SK-N-SH treated with all-trans-retinoic acid at 6 μM for 48 hours (cell line): ENCODE measurements at regions not wholly inside any gene's neighbourhood (a gene's known extent, or its start where the extent isn't known, plus 50 kb on each side); places are given as distances from the start of the nearest gene placed in this dataset.

Experiments
- ATAC-seq: fragments of 200-7000 bp; cut with Tn5 transposase; 3 replicates; pipeline ENCODE4 v1.9.1; 2020; ENCODE audit warnings: mild to moderate bottlenecking, moderate library complexity
- ARNTL ChIP-seq: fragments of 450-650 bp; formaldehyde crosslinking; IDR thresholded peaks from 2 replicates; pipeline ENCODE4 v1.5.0; 2020; ENCODE audit warnings: low read depth, mild to moderate bottlenecking, moderate library complexity, borderline replicate concordance
- BACH2 ChIP-seq: fragments of 250-450 bp; sonication (Bioruptor Pico); IDR thresholded peaks from 2 replicates; pipeline ENCODE4 v1.9.0; 2021; ENCODE audit warnings: mild to moderate bottlenecking, borderline replicate concordance
- CSDC2 ChIP-seq: fragments of 250-450 bp; sonication (Bioruptor Pico); IDR thresholded peaks from 2 replicates; pipeline ENCODE4 v1.5.0; 2020; ENCODE audit warnings: mild to moderate bottlenecking, moderate library complexity
- ESRRG ChIP-seq: fragments of 250-450 bp; sonication (Bioruptor Pico); IDR thresholded peaks from 2 replicates; pipeline ENCODE4 v1.6.1; 2021; ENCODE audit warnings: mild to moderate bottlenecking
- GLIS3 ChIP-seq: fragments of 250-450 bp; sonication (Bioruptor Pico); IDR thresholded peaks from 2 replicates; pipeline ENCODE4 v1.5.0; 2020; ENCODE audit warnings: mild to moderate bottlenecking, moderate library complexity
- ISL1 ChIP-seq: fragments of 250-450 bp; sonication (Bioruptor Pico); IDR thresholded peaks from 2 replicates; pipeline ENCODE4 v2.1.2; 2022; ENCODE audit warnings: mild to moderate bottlenecking, moderate library complexity
- OSR1 ChIP-seq: fragments of 250-450 bp; sonication (Bioruptor Pico); IDR thresholded peaks from 2 replicates; pipeline ENCODE4 v1.8.0; 2022; ENCODE audit warnings: moderate library complexity, mild to moderate bottlenecking, inconsistent platforms
- RARB ChIP-seq: fragments of 250-450 bp; sonication (Bioruptor Pico); IDR thresholded peaks from 2 replicates; pipeline ENCODE4 v1.8.0; 2021; ENCODE audit warnings: mild to moderate bottlenecking, moderate library complexity
- SNAI2 ChIP-seq: fragments of 250-450 bp; sonication (Bioruptor Pico); IDR thresholded peaks from 2 replicates; pipeline ENCODE4 v1.5.0; 2020; ENCODE audit warnings: mild to moderate bottlenecking, moderate library complexity
- TOX ChIP-seq: fragments of 250-450 bp; sonication (Bioruptor Pico); IDR thresholded peaks from 2 replicates; pipeline ENCODE4 v1.8.0; 2021; ENCODE audit warnings: mild to moderate bottlenecking, moderate library complexity, borderline replicate concordance
- TSHZ2 ChIP-seq: fragments of 250-450 bp; sonication (Bioruptor Pico); IDR thresholded peaks from 2 replicates; pipeline ENCODE4 v1.5.0; 2020; ENCODE audit warnings: mild to moderate bottlenecking, moderate library complexity
- ZFP3 ChIP-seq: fragments of 250-450 bp; sonication (Bioruptor Pico); IDR thresholded peaks from 2 replicates; pipeline ENCODE4 v1.5.0; 2020; ENCODE audit warnings: mild to moderate bottlenecking, moderate library complexity
- ZNF565 ChIP-seq: fragments of 450-650 bp; formaldehyde crosslinking; conservative IDR thresholded peaks from 2 replicates; pipeline ENCODE4 v1.5.0; 2020; ENCODE audit warnings: low read depth, mild to moderate bottlenecking, moderate library complexity
- ZNF8 ChIP-seq: fragments of 450-650 bp; formaldehyde crosslinking; IDR thresholded peaks from 2 replicates; pipeline ENCODE4 v1.5.0; 2020; ENCODE audit warnings: mild to moderate bottlenecking, moderate library complexity
- TF ChIP-seq, protein P1 (sequence below): fragments of 250-450 bp; sonication (Bioruptor Pico); IDR thresholded peaks from 2 replicates; pipeline ENCODE4 v1.5.1; 2020; ENCODE audit warnings: low read depth, mild to moderate bottlenecking, moderate library complexity
- TF ChIP-seq, protein P2 (sequence below): fragments of 250-450 bp; sonication (Bioruptor Pico); IDR thresholded peaks from 2 replicates; pipeline ENCODE4 v1.8.0; 2020; ENCODE audit warnings: mild to moderate bottlenecking, moderate library complexity, borderline replicate concordance
- TF ChIP-seq, protein P3 (sequence below): fragments of 250-450 bp; sonication (Bioruptor Pico); IDR thresholded peaks from 2 replicates; pipeline ENCODE4 v1.5.1; 2021; ENCODE audit warnings: mild to moderate bottlenecking, moderate library complexity

- TF ChIP-seq, protein P1, sequence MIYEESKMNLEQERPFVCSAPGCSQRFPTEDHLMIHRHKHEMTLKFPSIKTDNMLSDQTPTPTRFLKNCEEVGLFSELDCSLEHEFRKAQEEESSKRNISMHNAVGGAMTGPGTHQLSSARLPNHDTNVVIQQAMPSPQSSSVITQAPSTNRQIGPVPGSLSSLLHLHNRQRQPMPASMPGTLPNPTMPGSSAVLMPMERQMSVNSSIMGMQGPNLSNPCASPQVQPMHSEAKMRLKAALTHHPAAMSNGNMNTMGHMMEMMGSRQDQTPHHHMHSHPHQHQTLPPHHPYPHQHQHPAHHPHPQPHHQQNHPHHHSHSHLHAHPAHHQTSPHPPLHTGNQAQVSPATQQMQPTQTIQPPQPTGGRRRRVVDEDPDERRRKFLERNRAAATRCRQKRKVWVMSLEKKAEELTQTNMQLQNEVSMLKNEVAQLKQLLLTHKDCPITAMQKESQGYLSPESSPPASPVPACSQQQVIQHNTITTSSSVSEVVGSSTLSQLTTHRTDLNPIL (CRISPR knock-in tag), result no peak
- TF ChIP-seq RARB (CRISPR knock-in tag), result no peak
- TF ChIP-seq ZNF565 (CRISPR knock-in tag), result no peak
- no peak for TF ChIP-seq GLIS3
- TF ChIP-seq TOX (CRISPR knock-in tag), result no peak
- ATAC-seq, result no peak
These were observed 57.8 kb upstream of the HS6ST1 start for GRCh38 chr2:128376241-128377041.

DNA sequence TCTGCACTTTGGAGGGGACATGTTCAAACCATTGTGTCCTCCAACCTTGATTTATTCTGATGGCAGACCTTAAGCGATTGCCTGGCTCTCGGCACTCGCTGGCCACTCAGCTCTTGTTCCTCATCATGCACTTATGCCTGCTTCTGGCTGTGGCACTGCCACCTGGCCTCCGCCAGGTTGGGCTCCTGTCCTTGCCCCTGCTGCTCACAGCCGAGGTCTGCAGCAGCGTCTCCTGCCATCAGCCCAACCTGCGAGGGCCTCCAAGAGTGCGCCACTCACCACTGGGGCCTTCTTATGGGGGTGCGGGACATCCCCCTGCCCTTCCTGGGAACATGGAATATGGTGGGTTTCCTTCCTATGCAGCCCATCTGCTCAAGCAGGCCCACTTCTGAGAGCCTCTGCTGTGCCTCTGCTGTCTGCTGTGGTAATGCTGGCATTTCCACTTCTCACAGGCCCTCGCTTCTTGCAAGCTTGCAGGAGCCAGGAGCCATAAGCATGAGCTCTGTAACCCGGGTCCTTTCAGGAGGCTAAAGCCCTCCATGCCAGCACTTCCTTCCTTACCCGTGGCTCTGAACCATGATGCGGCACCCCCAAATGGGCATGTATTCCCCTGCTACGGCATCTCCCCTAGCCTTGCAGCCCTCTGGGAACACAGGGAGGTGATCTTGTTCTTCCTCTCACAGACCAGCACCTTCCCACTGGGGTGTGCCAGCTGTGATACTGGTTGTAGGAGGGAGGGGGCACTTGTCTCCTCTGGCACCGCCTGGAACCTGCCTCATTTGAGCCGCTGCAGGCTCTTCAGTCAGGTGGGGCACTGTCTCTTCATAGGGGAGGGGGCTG lies 58.6 kb upstream of the HS6ST1 start:
- TF ChIP-seq ISL1 (no peak), ARNTL (CRISPR knock-in tag) (no peak), ZNF8 (no peak), CSDC2 (no peak), OSR1 (no peak), TSHZ2 (CRISPR knock-in tag) (no peak), ZFP3 (CRISPR knock-in tag) (no peak), SNAI2 (no peak), BACH2 (CRISPR knock-in tag) (no peak), ZNF565 (CRISPR knock-in tag) (no peak), GLIS3 (no peak)
- TF ChIP-seq, protein P2, sequence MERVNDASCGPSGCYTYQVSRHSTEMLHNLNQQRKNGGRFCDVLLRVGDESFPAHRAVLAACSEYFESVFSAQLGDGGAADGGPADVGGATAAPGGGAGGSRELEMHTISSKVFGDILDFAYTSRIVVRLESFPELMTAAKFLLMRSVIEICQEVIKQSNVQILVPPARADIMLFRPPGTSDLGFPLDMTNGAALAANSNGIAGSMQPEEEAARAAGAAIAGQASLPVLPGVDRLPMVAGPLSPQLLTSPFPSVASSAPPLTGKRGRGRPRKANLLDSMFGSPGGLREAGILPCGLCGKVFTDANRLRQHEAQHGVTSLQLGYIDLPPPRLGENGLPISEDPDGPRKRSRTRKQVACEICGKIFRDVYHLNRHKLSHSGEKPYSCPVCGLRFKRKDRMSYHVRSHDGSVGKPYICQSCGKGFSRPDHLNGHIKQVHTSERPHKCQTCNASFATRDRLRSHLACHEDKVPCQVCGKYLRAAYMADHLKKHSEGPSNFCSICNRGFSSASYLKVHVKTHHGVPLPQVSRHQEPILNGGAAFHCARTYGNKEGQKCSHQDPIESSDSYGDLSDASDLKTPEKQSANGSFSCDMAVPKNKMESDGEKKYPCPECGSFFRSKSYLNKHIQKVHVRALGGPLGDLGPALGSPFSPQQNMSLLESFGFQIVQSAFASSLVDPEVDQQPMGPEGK, result no peak
- TF ChIP-seq, protein P3, sequence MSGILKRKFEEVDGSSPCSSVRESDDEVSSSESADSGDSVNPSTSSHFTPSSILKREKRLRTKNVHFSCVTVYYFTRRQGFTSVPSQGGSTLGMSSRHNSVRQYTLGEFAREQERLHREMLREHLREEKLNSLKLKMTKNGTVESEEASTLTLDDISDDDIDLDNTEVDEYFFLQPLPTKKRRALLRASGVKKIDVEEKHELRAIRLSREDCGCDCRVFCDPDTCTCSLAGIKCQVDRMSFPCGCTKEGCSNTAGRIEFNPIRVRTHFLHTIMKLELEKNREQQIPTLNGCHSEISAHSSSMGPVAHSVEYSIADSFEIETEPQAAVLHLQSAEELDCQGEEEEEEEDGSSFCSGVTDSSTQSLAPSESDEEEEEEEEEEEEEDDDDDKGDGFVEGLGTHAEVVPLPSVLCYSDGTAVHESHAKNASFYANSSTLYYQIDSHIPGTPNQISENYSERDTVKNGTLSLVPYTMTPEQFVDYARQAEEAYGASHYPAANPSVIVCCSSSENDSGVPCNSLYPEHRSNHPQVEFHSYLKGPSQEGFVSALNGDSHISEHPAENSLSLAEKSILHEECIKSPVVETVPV (CRISPR knock-in tag), result no peak
- TF ChIP-seq, all 23 proteins: peak for 0
- ATAC-seq, result no peak

DNA sequence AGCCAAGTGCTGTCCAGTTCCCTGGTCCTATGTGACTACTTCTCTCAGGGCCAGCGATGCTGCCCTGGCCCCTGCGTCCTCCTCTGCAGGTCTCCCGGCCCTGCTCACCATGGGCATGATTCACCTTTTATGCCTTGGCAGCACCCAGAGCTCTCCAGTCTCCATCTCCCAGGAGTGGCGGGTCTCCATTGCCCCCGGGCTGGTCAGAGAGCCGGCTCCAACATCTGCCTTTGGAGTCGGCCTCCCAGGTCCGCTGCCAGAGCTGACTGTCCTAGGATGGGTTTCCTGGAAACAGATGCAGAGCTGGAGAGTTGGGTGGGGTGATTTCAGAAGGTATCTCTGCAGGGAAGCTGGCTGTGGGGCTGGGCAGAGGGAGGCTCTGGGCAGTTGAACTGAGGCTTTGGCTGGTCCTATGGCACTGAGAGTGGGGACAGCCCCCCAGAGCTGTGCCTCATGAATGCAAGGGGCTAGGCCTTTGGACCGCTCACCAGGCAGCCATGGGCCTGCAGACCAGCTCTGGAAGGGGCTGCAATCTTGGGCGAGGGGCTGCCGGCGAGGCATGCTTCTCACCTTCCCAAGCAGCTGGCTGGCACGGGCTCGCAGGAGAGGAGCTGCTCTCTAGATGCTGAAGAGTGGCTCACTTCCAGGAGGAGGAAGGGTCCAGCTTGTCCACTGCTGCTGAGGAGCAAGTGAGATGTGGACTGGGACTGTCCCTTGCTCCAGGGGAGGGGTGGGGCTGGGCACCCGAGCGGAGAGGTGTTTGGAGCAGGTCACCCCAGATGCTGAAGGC lies 59.8 kb upstream of the HS6ST1 start:
- no peak for ATAC-seq
- no peak for TF ChIP-seq BACH2 (CRISPR knock-in tag)
- TF ChIP-seq ESRRG (CRISPR knock-in tag), result no peak
- TF ChIP-seq, protein P1 (CRISPR knock-in tag), result no peak
- no peak for TF ChIP-seq ARNTL (CRISPR knock-in tag)
- TF ChIP-seq, all 23 proteins: peak for 0
